ENCODE measurements at regions not wholly inside any gene's neighbourhood (a gene's known extent, or its start where the extent isn't known, plus 50 kb on each side); places are given as distances from the start of the nearest gene placed in this dataset.
"Not testable (repeated sequence)": the region's sequence is repeated elsewhere in the genome, so short reads cannot be mapped to it uniquely, and the experiment has no call there.

GRCh38 chr7:149963985-149964384 lies 90.2 kb downstream of the ATP6V0E2 start:
- DNase-seq; H3K9me3 ChIP-seq; H3K4me3 ChIP-seq; H3K4me1 ChIP-seq; intact Hi-C loops (cut with DNase I); ATAC-seq; H3K27me3 ChIP-seq; H3K27ac ChIP-seq; H3K36me3 ChIP-seq: not testable (repeated sequence)
- 74 to 92% (median 82%) methylated on average over 4 to 5 of the region's 5 CpGs for WGBS, 4 donors

- intact Hi-C loops (cut with DNase I); ATAC-seq; H3K9me3 ChIP-seq; DNase-seq; H3K4me1 ChIP-seq; H3K27me3 ChIP-seq; H3K36me3 ChIP-seq; H3K27ac ChIP-seq; H3K4me3 ChIP-seq: not testable (repeated sequence)
- 57 to 74% (median 70%) methylated on average over 2 of the region's 2 CpGs for WGBS, 4 donors
These were observed 92.7 kb downstream of the ATP6V0E2 start for GRCh38 chr7:149966444-149966843.

- DNase-seq; H3K36me3 ChIP-seq; ATAC-seq; H3K4me1 ChIP-seq; H3K27ac ChIP-seq; intact Hi-C loops (cut with DNase I); H3K27me3 ChIP-seq; H3K4me3 ChIP-seq; H3K9me3 ChIP-seq: not testable (repeated sequence)
- 81 to 100% (median 85%) methylated on average over 3 to 10 of the region's 10 CpGs; no CpG with 5 or more reads in 1 of the 4 donors for WGBS, 4 donors
These were observed 99.2 kb downstream of the ATP6V0E2 start for GRCh38 chr7:149972977-149973376.

GRCh38 chr7:149973681-149974080 lies 99.9 kb downstream of the ATP6V0E2 start:
- ATAC-seq; intact Hi-C loops (cut with DNase I); H3K9me3 ChIP-seq; H3K4me1 ChIP-seq; H3K4me3 ChIP-seq; H3K36me3 ChIP-seq; H3K27ac ChIP-seq; DNase-seq; H3K27me3 ChIP-seq: not testable (repeated sequence)
- 72 to 86% (median 82%) methylated on average over 4 to 6 of the region's 11 CpGs for WGBS, 4 donors

- DNase-seq; H3K4me1 ChIP-seq; H3K9me3 ChIP-seq; H3K36me3 ChIP-seq; intact Hi-C loops (cut with DNase I); H3K27me3 ChIP-seq; H3K27ac ChIP-seq; H3K4me3 ChIP-seq; ATAC-seq: not testable (repeated sequence)
- WGBS, 4 donors = 38 to 47% (median 45%) methylated on average over 4 of the region's 4 CpGs
These were observed 101.8 kb downstream of the ATP6V0E2 start for GRCh38 chr7:149975608-149976007.

GRCh38 chr7:149978537-149978936 lies 104.8 kb downstream of the ATP6V0E2 start:
- DNase-seq; H3K9me3 ChIP-seq; H3K4me1 ChIP-seq; ATAC-seq; intact Hi-C loops (cut with DNase I); H3K27me3 ChIP-seq; H3K36me3 ChIP-seq; H3K4me3 ChIP-seq; H3K27ac ChIP-seq: not testable (repeated sequence)
- WGBS, 4 donors = 73 to 81% (median 77%) methylated on average over 2 to 3 of the region's 3 CpGs

- H3K36me3 ChIP-seq; H3K4me1 ChIP-seq; H3K27ac ChIP-seq; intact Hi-C loops (cut with DNase I); H3K27me3 ChIP-seq; DNase-seq; H3K4me3 ChIP-seq; ATAC-seq; H3K9me3 ChIP-seq: not testable (repeated sequence)
- WGBS, 4 donors = 68 to 84% (median 73%) methylated on average over 7 to 10 of the region's 10 CpGs
These were observed 105.2 kb downstream of the ATP6V0E2 start for GRCh38 chr7:149978944-149979343.

GRCh38 chr7:149982537-149983112 lies 108.9 kb downstream of the ATP6V0E2 start:
- 38 to 60% (median 42%) methylated on average over 4 of the region's 4 CpGs for WGBS, 4 donors
- H3K36me3 ChIP-seq; H3K9me3 ChIP-seq; H3K27me3 ChIP-seq; DNase-seq; intact Hi-C loops (cut with DNase I); H3K4me1 ChIP-seq; H3K4me3 ChIP-seq; H3K27ac ChIP-seq: not testable (repeated sequence)
- peak in 3 of 4 donors; percentile 41 to 60 (median 55) for ATAC-seq

- H3K36me3 ChIP-seq; intact Hi-C loops (cut with DNase I); DNase-seq; H3K4me3 ChIP-seq; H3K27me3 ChIP-seq; H3K27ac ChIP-seq; H3K4me1 ChIP-seq; H3K9me3 ChIP-seq; ATAC-seq: not testable (repeated sequence)
- WGBS, 4 donors = no CpG with 5 or more reads among the region's 3 CpGs
These were observed 113.1 kb downstream of the ATP6V0E2 start for GRCh38 chr7:149986866-149987265.

GRCh38 chr7:149991652-149992302 lies 118.0 kb downstream of the ATP6V0E2 start:
- H3K4me3 ChIP-seq; ATAC-seq; intact Hi-C loops (cut with DNase I); H3K4me1 ChIP-seq; DNase-seq; H3K36me3 ChIP-seq; H3K27ac ChIP-seq; H3K9me3 ChIP-seq; H3K27me3 ChIP-seq: not testable (repeated sequence)
- 80 to 89% (median 86%) methylated on average over 8 of the region's 8 CpGs for WGBS, 4 donors

GRCh38 chr7:149992366-149992765 lies 118.6 kb downstream of the ATP6V0E2 start:
- DNase-seq; intact Hi-C loops (cut with DNase I); H3K9me3 ChIP-seq; ATAC-seq; H3K27me3 ChIP-seq; H3K27ac ChIP-seq; H3K36me3 ChIP-seq; H3K4me3 ChIP-seq; H3K4me1 ChIP-seq: not testable (repeated sequence)
- WGBS, 4 donors = 80 to 89% (median 86%) methylated on average over 11 of the region's 11 CpGs
